Coronary artery (tissue), 2 donors: ENCODE measurements at regions not wholly inside any gene's neighbourhood (a gene's known extent, or its start where the extent isn't known, plus 50 kb on each side); places are given as distances from the start of the nearest gene placed in this dataset.

Experiments
- DNase-seq: peaks from one replicate; pipeline ENCODE4 v3.0.0-alpha.2; 2017; ENCODE audit warnings: low spot score
- H3K27ac ChIP-seq, 2 donors: fragments of 200-600 bp; sonication (generic); one replicate each; pipeline ENCODE4 v1.5.1; 2016 to 2019
- H3K4me3 ChIP-seq: fragments of 200-600 bp; sonication (generic); 2 replicates; pipeline ENCODE4 v1.5.1; 2016; ENCODE audit warnings: mild to moderate bottlenecking, moderate library complexity
- CTCF ChIP-seq: fragments of 200-600 bp; sonication (generic); IDR thresholded peaks from one replicate; pipeline ENCODE4 v1.5.1; 2019; ENCODE audit warnings: antibody characterized with exemption

GRCh38 chr4:54897590-54897989 is 227.8 kb downstream of the KDR start:
- no peak overlapping the region for H3K4me3 ChIP-seq
- no peak for TF ChIP-seq CTCF
- DNase-seq: no peak
- H3K27ac ChIP-seq: no peak overlapping the region

DNA sequence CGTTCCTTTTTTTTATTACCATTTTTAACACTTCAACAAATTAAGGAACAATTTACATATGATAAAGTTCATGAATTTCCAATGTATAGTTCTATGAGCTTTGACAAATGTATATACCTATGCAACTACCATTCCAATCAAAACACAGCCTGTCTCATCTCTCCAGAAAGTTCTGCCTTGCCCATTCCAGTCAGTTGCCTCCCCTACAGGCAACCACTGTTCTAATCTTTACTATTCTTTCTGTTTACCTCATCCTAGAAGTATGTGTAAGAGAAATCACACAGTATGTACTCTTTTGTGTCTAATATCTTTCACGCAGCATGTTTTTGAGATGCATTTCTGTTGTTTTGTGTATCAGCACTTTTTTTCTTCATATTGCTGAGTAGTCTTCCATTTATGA is 224.9 kb downstream of the KIT start:
- no peak for DNase-seq
- TF ChIP-seq CTCF: no peak
- no peak overlapping the region for H3K4me3 ChIP-seq
- H3K27ac ChIP-seq: no peak overlapping the region

- no peak overlapping the region for H3K4me3 ChIP-seq
- no peak for DNase-seq
- TF ChIP-seq CTCF: no peak
- H3K27ac ChIP-seq: no peak overlapping the region
Measured at GRCh38 chr4:54879576-54879975, 221.8 kb downstream of the KIT start.

GRCh38 chr4:54877006-54877405 is 219.2 kb downstream of the KIT start:
- no peak for TF ChIP-seq CTCF
- no peak for DNase-seq
- no peak overlapping the region for H3K4me3 ChIP-seq
- no peak overlapping the region for H3K27ac ChIP-seq

- no peak overlapping the region for H3K4me3 ChIP-seq
- TF ChIP-seq CTCF: no peak
- no peak for DNase-seq
- no peak overlapping the region for H3K27ac ChIP-seq
Measured at GRCh38 chr4:54872261-54872660, 214.5 kb downstream of the KIT start.

GRCh38 chr4:54863571-54864255 is 206.0 kb downstream of the KIT start:
- no peak for DNase-seq
- H3K27ac ChIP-seq: no peak overlapping the region
- TF ChIP-seq CTCF: no peak
- no peak overlapping the region for H3K4me3 ChIP-seq

GRCh38 chr4:54861201-54861600 is 203.4 kb downstream of the KIT start:
- TF ChIP-seq CTCF: no peak
- no peak for DNase-seq
- Histone ChIP-seq H3K4me3 (no peak overlapping the region), H3K27ac (no peak overlapping the region)
